GM12878 (cell line): ENCODE measurements at regions not wholly inside any gene's neighbourhood (a gene's known extent, or its start where the extent isn't known, plus 50 kb on each side); places are given as distances from the start of the nearest gene placed in this dataset.

Experiments
- ATAC-seq: fragments of 200-7000 bp; cut with Tn5 transposase; 3 replicates; pipeline ENCODE4 v1.9.1; 2020; ENCODE audit warnings: mild to moderate bottlenecking, moderate library complexity
- BruUV-seq: library from RNA; stranded (reverse); fragments of 400-500 nt; replicated peaks from 2 replicates; lab custom pipeline; 2021; lab: Mats Ljungman, UMichigan
- CTCF ChIA-PET: fragments of 300-600 bp; sonication (Branson Sonifier 250); formaldehyde crosslinking; extraction: SDS; loops from one replicate; lab custom pipeline; 2021; ENCODE audit warnings: inconsistent platforms; lab: Yijun Ruan, JAX
- POLR2A ChIA-PET: fragments of 350-600 bp; formaldehyde crosslinking; extraction: SDS; loops from one replicate; lab custom pipeline; 2021; ENCODE audit warnings: inconsistent platforms; lab: Charles Lee
- RAD21 ChIA-PET: fragments of 300-600 bp; sonication (Branson Sonifier 250); formaldehyde crosslinking; loops from one replicate; lab custom pipeline; 2023; ENCODE audit warnings: antibody characterized with exemption; ENCODE audit not compliant: unreplicated experiment; lab: Charles Lee
- SMC1A ChIA-PET: fragments of 300-600 bp; sonication (Branson Sonifier 250); formaldehyde crosslinking; loops from one replicate; lab custom pipeline; 2023; ENCODE audit not compliant: unreplicated experiment, uncharacterized antibody; lab: Charles Lee
- DNase-seq: peaks from one replicate; pipeline ENCODE4 v3.0.0-alpha.2; 2011; ENCODE audit warnings: low read depth, low spot score
- FAIRE-seq: peaks from 3 replicates; lab custom pipeline; 2011; peaks lifted over from hg19 to GRCh38; lab: Jason Lieb, UNC
- H2AFZ ChIP-seq: 2 replicates; pipeline ENCODE4 v1.6.0; 2011; ENCODE audit warnings: low read depth, low read length, control low read depth; ENCODE audit not compliant: control insufficient read depth
- H3K27ac ChIP-seq: 2 replicates; pipeline ENCODE4 v1.5.1; 2011; ENCODE audit warnings: control low read depth; ENCODE audit not compliant: control insufficient read depth, insufficient read depth
- H3K27me3 ChIP-seq, 2 experiments: replicated peaks in 1 of 2; 2 replicates each; pipeline versions ENCODE4 v1.6.0 to v1.6.1; 2011; ENCODE audit warnings: low read length in 1 of 2; ENCODE audit not compliant: control insufficient read depth in 2 of 2, insufficient read depth in 2 of 2
- H3K36me3 ChIP-seq, 2 experiments: 2 replicates each; pipeline ENCODE4 v1.5.1; 2011; ENCODE audit warnings: low read length in 1 of 2; ENCODE audit not compliant: control insufficient read depth in 2 of 2, insufficient read depth in 2 of 2
- H3K4me1 ChIP-seq: 2 replicates; pipeline ENCODE4 v1.6.1; 2011; ENCODE audit warnings: mild to moderate bottlenecking, low read length, moderate library complexity, mixed read lengths; ENCODE audit not compliant: control insufficient read depth, insufficient read depth
- H3K4me2 ChIP-seq: 2 replicates; pipeline ENCODE4 v1.6.0; 2011; ENCODE audit warnings: control low read depth; ENCODE audit not compliant: control insufficient read depth, insufficient read depth
- H3K4me3 ChIP-seq: fragments of 200-600 bp; sonication (generic); 2 replicates; pipeline ENCODE4 v1.5.1; 2016
- H3K79me2 ChIP-seq: 2 replicates; pipeline ENCODE4 v1.6.0; 2011; ENCODE audit warnings: low read length; ENCODE audit not compliant: control insufficient read depth, insufficient read depth
- H3K9ac ChIP-seq: 2 replicates; pipeline ENCODE4 v1.8.0; 2011; ENCODE audit warnings: low read length, control low read depth, mixed read lengths; ENCODE audit not compliant: control insufficient read depth, insufficient read depth
- H3K9me3 ChIP-seq: replicated peaks from 3 replicates; pipeline ENCODE4 v1.5.1; 2011; ENCODE audit warnings: mild to moderate bottlenecking, low read length; ENCODE audit not compliant: control insufficient read depth, insufficient read depth
- H4K20me1 ChIP-seq: 2 replicates; pipeline ENCODE4 v1.6.0; 2011; ENCODE audit not compliant: control insufficient read depth, insufficient read depth
- ATF7 ChIP-seq: fragments of 450-650 bp; IDR thresholded peaks from 2 replicates; pipeline ENCODE4 v1.6.1; 2016; ENCODE audit warnings: low read depth, mild to moderate bottlenecking
- BHLHE40 ChIP-seq, 2 experiments: fragments of 450-650 bp in 1 of 2; IDR thresholded peaks; 2 replicates each; pipeline ENCODE4 v1.6.1; 2011 to 2017; ENCODE audit warnings: low read depth in 2 of 2, borderline replicate concordance in 1 of 2, improper control_type of control experiment in 1 of 2, low read length in 1 of 2, mild to moderate bottlenecking in 1 of 2
- CBX5 ChIP-seq: sonication (generic); IDR thresholded peaks from 2 replicates; pipeline ENCODE4 v1.6.1; 2016; ENCODE audit warnings: low read depth, moderate library complexity, mild to moderate bottlenecking, inconsistent platforms
- E4F1 ChIP-seq: fragments of 450-650 bp; IDR thresholded peaks from 2 replicates; pipeline ENCODE4 v1.6.1; 2018; ENCODE audit warnings: borderline replicate concordance, mild to moderate bottlenecking; ENCODE audit not compliant: partially characterized antibody
- GATAD2B ChIP-seq: fragments of 450-650 bp; conservative IDR thresholded peaks from 2 replicates; pipeline ENCODE4 v1.6.1; 2017; ENCODE audit warnings: low read depth, mild to moderate bottlenecking, moderate library complexity
- IRF3 ChIP-seq: fragments of 450-650 bp; IDR thresholded peaks from 2 replicates; pipeline ENCODE4 v1.6.1; 2014; ENCODE audit warnings: mild to moderate bottlenecking
- JUND ChIP-seq: IDR thresholded peaks from 2 replicates; pipeline ENCODE4 v1.6.1; 2012; ENCODE audit warnings: low read depth, mild to moderate bottlenecking, low read length, improper control_type of control experiment, moderate library complexity
- MTA2 ChIP-seq: fragments of 450-650 bp; IDR thresholded peaks from 2 replicates; pipeline ENCODE4 v1.6.1; 2016; ENCODE audit warnings: low read depth, mild to moderate bottlenecking, moderate library complexity
- MXI1 ChIP-seq: fragments of 150-350 bp; IDR thresholded peaks from 2 replicates; pipeline ENCODE4 v1.6.1; 2011; ENCODE audit warnings: low read depth, mild to moderate bottlenecking, inconsistent platforms, low read length, improper control_type of control experiment
- MYC ChIP-seq: IDR thresholded peaks from 2 replicates; pipeline ENCODE4 v1.6.1; 2011; ENCODE audit warnings: mild to moderate bottlenecking, low read length, moderate library complexity, inconsistent platforms; ENCODE audit not compliant: insufficient read depth, insufficient replicate concordance, insufficient read length, severe bottlenecking
- NBN ChIP-seq: fragments of 450-650 bp; IDR thresholded peaks from 2 replicates; pipeline ENCODE4 v1.6.1; 2016
- RB1 ChIP-seq: fragments of 450-650 bp; formaldehyde crosslinking; IDR thresholded peaks from 2 replicates; pipeline ENCODE4 v1.6.1; 2017; ENCODE audit warnings: mild to moderate bottlenecking, borderline replicate concordance
- SMAD1 ChIP-seq: fragments of 450-650 bp; IDR thresholded peaks from 2 replicates; pipeline ENCODE4 v1.6.1; 2018; ENCODE audit warnings: mild to moderate bottlenecking, low read depth; ENCODE audit not compliant: partially characterized antibody
- SUZ12 ChIP-seq: fragments of 200-600 bp; sonication (generic); IDR thresholded peaks from one replicate; pipeline ENCODE4 v1.6.1; 2018; ENCODE audit warnings: antibody characterized with exemption, mild to moderate bottlenecking; ENCODE audit not compliant: unreplicated experiment
- WGBS: methylation state at CpG from one replicate; pipeline ENCODE4 v1.1.6; 2016; ENCODE audit warnings: low lambda C conversion rate; ENCODE audit not compliant: insufficient replicate concordance, insufficient coverage; ENCODE audit errors: missing lambda C conversion rate; 5-methylcytosine and 5-hydroxymethylcytosine counted together
- in situ Hi-C: fragments of 300-500 bp; cut with MboI; formaldehyde crosslinking; loops from 9 replicates; pipeline ENCODE4 v1.14.3; 2018; ENCODE audit warnings: mixed read lengths
- intact Hi-C: fragments of 100-400 bp; cut with micrococcal nuclease; formaldehyde crosslinking; loops from one replicate; pipeline ENCODE4 v1.14.2; 2022; ENCODE audit not compliant: unreplicated experiment

GRCh38 chr1:11354893-11355553, 82.0 kb downstream of the UBIAD1 start:
- TF ChIP-seq MTA2 (no peak), NBN (no peak), SMAD1 (no peak), SUZ12 (no peak), CBX5 (no peak), E4F1 (no peak), RB1 (no peak), GATAD2B (no peak), MYC (no peak), BHLHE40 (IDR thresholded peaks at IDR 0.05; ENCODE audit: borderline replicate concordance in 1 of 2, low read depth in 2 of 2, low read length in 1 of 2) (no peak), IRF3 (no peak), MXI1 (no peak), ATF7 (no peak), JUND (no peak)
- ChIA-PET SMC1A (no interaction called here), CTCF (interaction anchor here (1.3 kb wide), 1 partner anchor 9 kb away, joined by 4 read pairs; no protein-coding TSS in a partner anchor), POLR2A (no interaction called here), RAD21 (no interaction called here)
- H3K9ac ChIP-seq = no peak overlapping the region
- intact Hi-C loops = no loop called here
- no peak overlapping the region for H2AFZ ChIP-seq
- no peak overlapping the region for H3K27ac ChIP-seq
- no peaks in the 10 kb centered on the region for H3K36me3 ChIP-seq
- no peak overlapping the region for H3K4me2 ChIP-seq
- ATAC-seq (no peak), DNase-seq (no peak), FAIRE-seq (no peak)
- in situ Hi-C loops = no loop called here
- WGBS = 28% methylated on average over 7 of the region's 7 CpGs
- no peak overlapping the region for H3K4me3 ChIP-seq
- H3K79me2 ChIP-seq = no peaks in the 10 kb centered on the region
- no TSS peak for BruUV-seq
- peaks cover 1% of the 10 kb centered on the region; the same call in 1 of the 3 replicates for H3K9me3 ChIP-seq
- H3K4me1 ChIP-seq = no peaks in the 10 kb centered on the region
- peaks cover 0 to 2% of the 10 kb centered on the region in 2 experiments; a peak in 3 of 4 replicates for H3K27me3 ChIP-seq
- H4K20me1 ChIP-seq = no peaks in the 10 kb centered on the region
